ENCODE measurements at regions not wholly inside any gene's neighbourhood (a gene's known extent, or its start where the extent isn't known, plus 50 kb on each side); places are given as distances from the start of the nearest gene placed in this dataset.

- no peak for TF ChIP-seq EZH2 (IDR thresholded peaks at IDR 0.05)
- TF ChIP-seq MAX (IDR thresholded peaks at IDR 0.05): no peak
- TF ChIP-seq REST (IDR thresholded peaks at IDR 0.05; ENCODE audit: low read depth): no peak
- TF ChIP-seq EGR1 (IDR thresholded peaks at IDR 0.05; ENCODE audit: low read depth): no peak
- no peak for TF ChIP-seq POLR2AphosphoS5 (IDR thresholded peaks at IDR 0.05; ENCODE audit: low read depth, low read length)
- TF ChIP-seq SRF (IDR thresholded peaks at IDR 0.05; ENCODE audit: low read depth): no peak
- no peak for TF ChIP-seq YY1 (IDR thresholded peaks at IDR 0.05; ENCODE audit: extremely low read depth, insufficient replicate concordance, low read depth, low read length)
- no peak for TF ChIP-seq ELF1 (IDR thresholded peaks at IDR 0.05; ENCODE audit: borderline replicate concordance, low read depth)
- no peaks in the 10 kb centered on the region for H3K27me3 ChIP-seq (ENCODE audit: insufficient read depth, low read length)
- no peaks in the 10 kb centered on the region for H3K79me2 ChIP-seq (ENCODE audit: insufficient read depth, low read length)
- ChIA-PET POLR2A (no interaction called here), CTCF (no interaction called here), RAD21 (ENCODE audit: low non-redundant PET in 1 of 2, low total read pairs in 2 of 2, uncharacterized antibody in 2 of 2, unreplicated experiment in 2 of 2) (no interaction called here)
- no peak for ATAC-seq
- no peak overlapping the region for H3K9ac ChIP-seq (ENCODE audit: low read length)
- H2AFZ ChIP-seq (ENCODE audit: low read depth, low read length, poor library complexity, severe bottlenecking): no peak overlapping the region
- no peaks in the 10 kb centered on the region for H4K20me1 ChIP-seq (ENCODE audit: insufficient read depth)
- no peaks in the 10 kb centered on the region for H3K36me3 ChIP-seq (ENCODE audit: control insufficient read depth in 1 of 2, insufficient read depth in 2 of 2, low read length in 2 of 2)
- peaks cover 6 to 11% of the 10 kb centered on the region in 2 experiments; a peak in 3 of 4 replicates for H3K4me1 ChIP-seq (ENCODE audit: control insufficient read depth in 1 of 2, insufficient read depth in 2 of 2, low read length in 2 of 2)
- intact Hi-C loops (cut with micrococcal nuclease): no loop called here
- no peak overlapping the region for H3K27ac ChIP-seq (ENCODE audit: low read depth, low read length)
- no peak for DNase-seq (ENCODE audit: low read depth, low spot score)
- H3K4me3 ChIP-seq (replicated peaks in 1 of 2; ENCODE audit: low read depth in 1 of 2, low read length in 2 of 2): no peak overlapping the region
- no peaks in the 10 kb centered on the region for H3K9me3 ChIP-seq (ENCODE audit: control insufficient read depth in 1 of 2, insufficient read depth in 1 of 2, low read depth in 1 of 2, low read length in 2 of 2)
- BruUV-seq (replicated peaks): no TSS peak
- H3K9me2 ChIP-seq (ENCODE audit: insufficient read depth): no peaks in the 10 kb centered on the region
- no peak overlapping the region for H3K4me2 ChIP-seq (ENCODE audit: low read length)
Observed at GRCh38 chr2:12006850-12007249, 260.4 kb downstream of the LPIN1 start.
